Natural killer cell (primary cell): ENCODE measurements at regions not wholly inside any gene's neighbourhood (a gene's known extent, or its start where the extent isn't known, plus 50 kb on each side); places are given as distances from the start of the nearest gene placed in this dataset.

ENCODE experiments used
- ATAC-seq, 3 donors: fragments of 150-1000 bp in 2 of 3; fragments of 200-7000 bp in 1 of 3; cut with Tn5 transposase; 1 replicate in 1 of 3; 2 replicates in 2 of 3; pipeline ENCODE4 v1.10.0; 2021; ENCODE audit warnings: mild to moderate bottlenecking in 2 of 3, moderate library complexity in 2 of 3
- DNase-seq, 2 donors: peaks; one replicate each; pipeline versions ENCODE4 v3.0.0 to v3.0.0-alpha.2; 2013 to 2021; ENCODE audit warnings: mixed read lengths in 1 of 2
- H3K27ac ChIP-seq: one replicate; pipeline ENCODE4 v1.5.1; 2013; ENCODE audit warnings: mild to moderate bottlenecking, low read length
- H3K27me3 ChIP-seq: one replicate; pipeline ENCODE4 v1.6.1; 2013; ENCODE audit warnings: low read length; ENCODE audit not compliant: control insufficient read depth, insufficient read depth
- H3K36me3 ChIP-seq: one replicate; pipeline ENCODE4 v1.6.1; 2013; ENCODE audit warnings: low read length; ENCODE audit not compliant: control insufficient read depth, insufficient read depth
- H3K4me1 ChIP-seq: one replicate; pipeline ENCODE4 v1.6.1; 2013; ENCODE audit warnings: low read length; ENCODE audit not compliant: control insufficient read depth, insufficient read depth
- H3K4me3 ChIP-seq: one replicate; pipeline ENCODE4 v1.5.1; 2013; ENCODE audit warnings: low read length
- H3K9me3 ChIP-seq: one replicate; pipeline ENCODE4 v1.6.1; 2013; ENCODE audit warnings: low read length; ENCODE audit not compliant: control insufficient read depth, insufficient read depth
- H3K27ac Mint-ChIP-seq, 2 donors: one replicate each; pipeline ENCODE4 v1.8.0; 2022; ENCODE audit warnings: mild to moderate bottlenecking in 2 of 2, mixed read lengths in 2 of 2, moderate library complexity in 1 of 2
- H3K27me3 Mint-ChIP-seq, 2 donors: one replicate each; pipeline ENCODE4 v1.8.0; 2022; ENCODE audit warnings: low read depth in 2 of 2, mixed read lengths in 2 of 2
- H3K36me3 Mint-ChIP-seq: one replicate; pipeline ENCODE4 v1.8.0; 2022; ENCODE audit warnings: mixed read lengths
- H3K4me1 Mint-ChIP-seq, 2 donors: one replicate each; pipeline ENCODE4 v1.8.0; 2022; ENCODE audit warnings: mixed read lengths in 2 of 2
- H3K4me3 Mint-ChIP-seq: one replicate; pipeline ENCODE4 v1.8.0; 2022; ENCODE audit warnings: mild to moderate bottlenecking, moderate library complexity, mixed read lengths
- H3K9me3 Mint-ChIP-seq, 2 donors: one replicate each; pipeline ENCODE4 v1.8.0; 2022; ENCODE audit warnings: mixed read lengths in 2 of 2
- WGBS: methylation state at CpG from one replicate; pipeline ENCODE4 v1.1.7; 2013; ENCODE audit warnings: missing lambda C conversion rate; ENCODE audit not compliant: insufficient coverage; 5-methylcytosine and 5-hydroxymethylcytosine counted together
- intact Hi-C: fragments of 100-400 bp; cut with micrococcal nuclease; formaldehyde crosslinking; loops from one replicate; pipeline ENCODE4 v1.14.2; 2022
- TF ChIP-seq, protein P1 (sequence below): fragments of 200-600 bp; IDR thresholded peaks from one replicate; pipeline ENCODE4 v1.8.0; 2022; ENCODE audit warnings: antibody characterized with exemption

DNA sequence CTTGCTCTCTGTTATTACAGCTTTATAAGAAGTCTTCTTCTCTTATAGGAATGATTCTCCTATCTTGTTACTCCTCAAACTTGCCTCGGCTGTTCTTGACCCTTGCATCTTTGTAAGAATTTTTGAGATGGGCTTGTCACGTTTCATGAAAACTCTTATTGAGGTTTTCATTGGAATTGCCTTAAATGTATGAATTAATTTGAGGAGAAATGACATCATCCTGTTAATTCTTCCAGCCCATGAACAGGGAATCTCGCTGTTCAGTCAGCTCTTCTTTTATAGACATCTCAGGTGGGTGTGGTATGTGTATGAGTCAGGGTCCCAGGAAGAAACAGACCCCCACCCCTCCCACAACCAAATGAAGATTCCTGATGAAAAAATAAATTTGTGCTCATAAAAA, 107.1 kb upstream of the MYL2 start:
- TF ChIP-seq, protein P1, sequence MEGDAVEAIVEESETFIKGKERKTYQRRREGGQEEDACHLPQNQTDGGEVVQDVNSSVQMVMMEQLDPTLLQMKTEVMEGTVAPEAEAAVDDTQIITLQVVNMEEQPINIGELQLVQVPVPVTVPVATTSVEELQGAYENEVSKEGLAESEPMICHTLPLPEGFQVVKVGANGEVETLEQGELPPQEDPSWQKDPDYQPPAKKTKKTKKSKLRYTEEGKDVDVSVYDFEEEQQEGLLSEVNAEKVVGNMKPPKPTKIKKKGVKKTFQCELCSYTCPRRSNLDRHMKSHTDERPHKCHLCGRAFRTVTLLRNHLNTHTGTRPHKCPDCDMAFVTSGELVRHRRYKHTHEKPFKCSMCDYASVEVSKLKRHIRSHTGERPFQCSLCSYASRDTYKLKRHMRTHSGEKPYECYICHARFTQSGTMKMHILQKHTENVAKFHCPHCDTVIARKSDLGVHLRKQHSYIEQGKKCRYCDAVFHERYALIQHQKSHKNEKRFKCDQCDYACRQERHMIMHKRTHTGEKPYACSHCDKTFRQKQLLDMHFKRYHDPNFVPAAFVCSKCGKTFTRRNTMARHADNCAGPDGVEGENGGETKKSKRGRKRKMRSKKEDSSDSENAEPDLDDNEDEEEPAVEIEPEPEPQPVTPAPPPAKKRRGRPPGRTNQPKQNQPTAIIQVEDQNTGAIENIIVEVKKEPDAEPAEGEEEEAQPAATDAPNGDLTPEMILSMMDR = no peak
- ATAC-seq (no peak), DNase-seq (no peak)
- intact Hi-C loops = no loop called here
- Histone ChIP-seq H3K4me1 (no peaks in the 10 kb centered on the region), H3K4me3 (no peak overlapping the region), H3K27ac (no peak overlapping the region), H3K9me3 (no peaks in the 10 kb centered on the region), H3K27me3 (peaks cover 13% of the 10 kb centered on the region), H3K36me3 (no peaks in the 10 kb centered on the region)
- Mint-ChIP-seq H3K4me1 (no peaks in the 10 kb centered on the region), H3K9me3 (no peaks in the 10 kb centered on the region), H3K27ac (no peak overlapping the region), H3K27me3 (peaks cover 51 to 59% of the 10 kb centered on the region in 2 donors), H3K36me3 (no peaks in the 10 kb centered on the region), H3K4me3 (no peak overlapping the region)
- WGBS = 81% methylated on average over 2 of the region's 3 CpGs

DNA sequence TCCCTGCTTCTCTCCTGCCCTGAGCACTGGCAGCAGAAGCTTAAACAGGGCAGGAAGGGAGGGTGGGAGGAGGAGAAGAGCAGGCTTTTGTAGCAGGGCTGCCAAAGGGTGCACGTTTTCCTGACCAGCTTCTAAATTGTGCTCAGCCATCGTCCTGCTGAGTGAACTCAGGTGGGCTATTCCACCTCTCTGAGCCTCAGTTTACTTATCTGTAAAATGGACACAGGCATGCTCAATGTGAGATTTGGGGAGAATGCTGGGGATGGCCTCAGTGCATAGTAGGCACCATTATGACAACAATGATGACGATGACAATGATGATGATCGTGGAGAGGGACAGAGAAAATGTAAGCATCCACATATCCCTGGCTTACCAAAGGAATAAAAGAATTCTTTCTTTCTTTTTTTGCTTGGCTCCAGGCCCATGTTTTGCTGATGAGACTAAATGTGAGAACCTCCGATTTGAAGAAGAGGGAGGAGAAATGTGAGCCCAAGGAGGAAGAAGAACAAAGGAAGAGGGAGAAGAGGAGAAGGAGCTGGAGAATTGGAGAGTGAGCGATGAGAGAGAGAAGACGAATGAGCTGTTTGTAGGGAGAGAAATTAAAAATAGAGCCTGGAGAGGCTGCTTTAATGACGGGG, 105.5 kb upstream of the MYL2 start:
- Mint-ChIP-seq H3K27me3 (peaks cover 41 to 44% of the 10 kb centered on the region in 2 donors), H3K36me3 (no peaks in the 10 kb centered on the region), H3K4me3 (no peak overlapping the region), H3K27ac (no peak overlapping the region), H3K4me1 (no peaks in the 10 kb centered on the region), H3K9me3 (no peaks in the 10 kb centered on the region)
- intact Hi-C loops = no loop called here
- TF ChIP-seq, protein P1 = no peak
- Histone ChIP-seq H3K27me3 (peaks cover 5% of the 10 kb centered on the region), H3K27ac (no peak overlapping the region), H3K9me3 (no peaks in the 10 kb centered on the region), H3K36me3 (no peaks in the 10 kb centered on the region), H3K4me3 (no peak overlapping the region), H3K4me1 (no peaks in the 10 kb centered on the region)
- DNase-seq = no peak
- 56% methylated on average over 6 of the region's 8 CpGs for WGBS
- ATAC-seq = no peak

DNA sequence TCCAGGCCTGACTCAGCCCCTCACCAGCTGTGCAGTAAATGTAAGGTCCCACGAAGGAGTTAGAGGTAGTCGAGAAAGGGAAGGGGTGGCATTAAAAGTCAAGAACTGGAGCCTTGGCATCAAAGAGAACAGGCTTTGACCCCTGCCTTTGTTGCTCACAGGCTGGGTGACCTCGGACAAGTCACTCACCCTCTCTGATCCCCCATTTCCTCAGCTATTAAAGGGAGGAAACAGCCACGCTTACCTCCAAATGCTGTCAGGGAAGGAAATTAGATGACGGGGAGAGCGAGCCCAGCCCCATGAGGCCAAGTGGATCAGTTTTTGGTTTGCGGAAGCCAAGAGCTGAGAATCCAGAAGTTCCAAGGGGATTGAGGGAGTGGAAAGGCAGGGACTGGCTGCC, 104.9 kb upstream of the MYL2 start:
- Mint-ChIP-seq H3K9me3 (no peaks in the 10 kb centered on the region), H3K4me3 (no peak overlapping the region), H3K27me3 (peaks cover 35 to 38% of the 10 kb centered on the region in 2 donors), H3K4me1 (no peaks in the 10 kb centered on the region), H3K36me3 (no peaks in the 10 kb centered on the region), H3K27ac (no peak overlapping the region)
- intact Hi-C loops = no loop called here
- Histone ChIP-seq H3K9me3 (no peaks in the 10 kb centered on the region), H3K27ac (no peak overlapping the region), H3K4me3 (no peak overlapping the region), H3K36me3 (no peaks in the 10 kb centered on the region), H3K4me1 (no peaks in the 10 kb centered on the region), H3K27me3 (peaks cover 2% of the 10 kb centered on the region)
- 68% methylated on average over 5 of the region's 7 CpGs for whole genome bisulfite sequencing
- TF ChIP-seq, protein P1 = no peak
- DNase-seq (no peak), ATAC-seq (no peak)

DNA sequence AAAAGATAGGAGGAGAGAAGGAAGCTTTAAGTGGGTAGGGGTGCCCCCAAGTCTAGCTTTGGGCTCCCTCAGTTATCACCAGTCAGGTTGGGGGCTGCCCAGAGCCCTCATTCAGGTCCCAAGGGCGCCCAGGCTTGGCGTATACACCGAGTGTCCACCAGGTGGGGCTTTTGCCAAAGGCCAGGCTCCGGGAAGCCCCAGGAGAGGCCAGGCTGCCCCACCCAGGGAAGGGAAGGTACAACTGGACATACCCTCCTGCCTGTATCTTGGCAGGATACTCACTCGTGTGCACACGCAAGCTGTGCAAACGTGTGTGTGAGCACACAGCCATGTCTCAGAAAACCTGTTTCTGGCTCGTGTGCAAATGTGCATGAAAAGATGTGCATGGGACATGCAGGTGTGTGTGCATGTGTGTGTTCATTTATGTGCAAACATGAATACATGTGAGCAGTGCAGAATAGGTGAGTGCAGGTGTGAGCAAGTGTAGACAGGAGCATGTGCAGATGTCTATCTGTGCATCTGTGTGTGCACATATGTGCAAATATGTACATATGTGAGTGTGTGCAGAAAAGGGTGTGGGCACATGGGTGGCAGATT, 103.9 kb upstream of the MYL2 start:
- DNase-seq = peak; percentile 20 to 67
- Histone ChIP-seq H3K27ac (no peak overlapping the region), H3K4me1 (no peaks in the 10 kb centered on the region), H3K4me3 (no peak overlapping the region), H3K27me3 (peaks cover 2% of the 10 kb centered on the region), H3K36me3 (no peaks in the 10 kb centered on the region), H3K9me3 (no peaks in the 10 kb centered on the region)
- H3K4me1 Mint-ChIP-seq = no peaks in the 10 kb centered on the region
- peak in 1 of 3 donors; percentile 55 for ATAC-seq
- peaks cover 28 to 33% of the 10 kb centered on the region in 2 donors for H3K27me3 Mint-ChIP-seq
- TF ChIP-seq, protein P1 = no peak
- WGBS = 11% methylated on average over 8 of the region's 8 CpGs
- no peaks in the 10 kb centered on the region for H3K36me3 Mint-ChIP-seq
- no peak overlapping the region for H3K4me3 Mint-ChIP-seq
- H3K9me3 Mint-ChIP-seq = no peaks in the 10 kb centered on the region
- intact Hi-C loops = loop anchor here (5.0 kb wide), 1 partner anchor 288 kb away; no protein-coding TSS in a partner anchor
- no peak overlapping the region for H3K27ac Mint-ChIP-seq
